Activated naive CD4-positive, alpha-beta T cell treated with anti-CD3 and anti-CD28 coated beads, Interleukin-2, amount 50 U/mL, for 72 hours (primary cell): ENCODE measurements at regions not wholly inside any gene's neighbourhood (a gene's known extent, or its start where the extent isn't known, plus 50 kb on each side); places are given as distances from the start of the nearest gene placed in this dataset.

Experiments used
- ATAC-seq, 2 donors: fragments of 150-1000 bp; cut with Tn5 transposase; 2 replicates each; pipeline ENCODE4 v1.10.0; 2021; ENCODE audit warnings: mild to moderate bottlenecking in 2 of 2, moderate library complexity in 2 of 2
- DNase-seq, 2 donors: peaks; one replicate each; pipeline ENCODE4 v3.0.0; 2021 to 2022; ENCODE audit warnings: low spot score in 2 of 2
- H3K27ac Mint-ChIP-seq, 2 donors: one replicate each; pipeline ENCODE4 v1.8.0; 2022; ENCODE audit warnings: mild to moderate bottlenecking in 2 of 2, mixed read lengths in 2 of 2
- H3K36me3 Mint-ChIP-seq, 2 donors: one replicate each; pipeline ENCODE4 v1.8.0; 2022; ENCODE audit warnings: mixed read lengths in 2 of 2
- H3K9me3 Mint-ChIP-seq, 2 donors: one replicate each; pipeline ENCODE4 v1.8.0; 2022; ENCODE audit warnings: mixed read lengths in 2 of 2

DNA sequence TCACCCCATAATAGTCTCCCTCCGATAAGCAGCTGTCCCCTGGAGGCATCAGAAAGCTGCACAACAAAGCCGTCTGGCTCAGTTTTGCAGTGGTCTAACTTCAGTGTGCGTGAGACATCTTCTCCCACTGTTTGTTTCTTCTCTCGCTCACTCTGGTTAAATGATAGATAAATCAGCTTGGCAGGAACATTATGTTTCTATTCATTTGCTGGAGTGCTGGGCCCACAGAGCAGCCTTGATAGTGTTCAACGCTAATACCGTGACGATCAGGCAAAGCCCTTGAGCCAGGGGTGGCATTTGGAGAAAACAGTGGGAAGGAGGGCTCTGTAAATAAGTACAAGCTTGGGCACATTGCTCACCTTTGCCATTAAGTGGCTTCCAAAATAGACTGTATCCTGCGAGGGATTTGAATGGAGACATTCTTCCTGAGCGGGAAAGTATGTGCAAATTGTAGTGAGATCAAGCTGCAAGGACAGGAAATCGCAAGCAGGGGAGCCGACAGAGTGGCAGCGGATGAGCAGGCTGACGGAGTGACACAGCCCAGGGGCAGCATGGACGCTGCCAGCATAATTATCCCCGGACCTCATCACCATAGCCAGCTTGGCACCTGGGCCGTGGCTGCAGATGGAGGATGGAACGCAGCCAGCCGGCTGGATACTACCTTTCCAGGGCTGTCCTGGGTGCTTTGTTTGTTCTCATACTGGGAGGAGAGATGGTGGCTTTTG, 256.8 kb upstream of the FZD8 start:
- Mint-ChIP-seq H3K36me3 (no peaks in the 10 kb centered on the region), H3K27ac (no peak overlapping the region), H3K9me3 (peaks cover 7 to 12% of the 10 kb centered on the region in 2 donors)
- ATAC-seq (no peak), DNase-seq (no peak)

DNA sequence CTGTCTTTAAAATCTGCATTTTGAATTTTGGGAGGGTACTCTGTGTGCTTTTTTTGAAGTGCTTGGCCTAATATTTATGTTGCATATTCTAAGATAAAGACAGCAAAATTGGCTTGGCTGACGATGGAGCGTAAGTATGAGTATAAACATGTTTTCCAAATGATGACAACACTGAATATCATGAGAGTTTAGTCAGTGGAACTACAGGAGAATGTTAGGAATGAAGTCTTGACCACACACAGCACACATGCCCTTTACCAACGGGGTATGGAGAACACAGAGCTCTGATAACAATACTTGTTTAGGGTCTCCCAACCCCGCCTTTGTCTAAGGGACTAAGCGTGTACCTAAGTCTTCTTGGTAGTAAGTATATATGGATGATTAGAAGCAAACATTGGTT, 253.9 kb upstream of the FZD8 start:
- no peak for ATAC-seq
- no peaks in the 10 kb centered on the region for H3K36me3 Mint-ChIP-seq
- H3K27ac Mint-ChIP-seq, result no peak overlapping the region

DNA sequence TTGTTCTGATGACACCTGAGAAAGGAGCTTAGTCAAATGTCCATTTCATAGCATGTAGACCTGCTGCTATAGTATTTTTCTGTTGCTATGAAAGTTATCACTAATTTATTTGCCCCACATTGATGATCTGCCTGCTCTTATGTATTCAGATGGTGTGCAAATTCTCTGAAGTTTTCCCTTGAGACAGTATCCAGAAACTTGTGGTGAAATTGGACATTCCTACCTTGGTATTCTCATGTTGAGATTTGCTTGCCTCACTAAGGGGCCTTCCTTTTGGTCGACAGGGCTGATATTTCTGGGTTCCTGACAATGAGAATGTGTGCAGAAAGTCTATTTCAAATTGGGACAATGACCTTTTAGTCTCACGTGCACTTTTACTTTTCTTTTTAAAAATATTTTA, 253.2 kb upstream of the FZD8 start:
- H3K36me3 Mint-ChIP-seq, result no peaks in the 10 kb centered on the region
- H3K9me3 Mint-ChIP-seq, result peaks cover 11 to 12% of the 10 kb centered on the region in 2 donors
- no peak for ATAC-seq

More for the DNA sequence above, 253.9 kb upstream of the FZD8 start:
- DNase-seq, result no peak
- H3K9me3 Mint-ChIP-seq, result peaks cover 11 to 12% of the 10 kb centered on the region in 2 donors

DNA sequence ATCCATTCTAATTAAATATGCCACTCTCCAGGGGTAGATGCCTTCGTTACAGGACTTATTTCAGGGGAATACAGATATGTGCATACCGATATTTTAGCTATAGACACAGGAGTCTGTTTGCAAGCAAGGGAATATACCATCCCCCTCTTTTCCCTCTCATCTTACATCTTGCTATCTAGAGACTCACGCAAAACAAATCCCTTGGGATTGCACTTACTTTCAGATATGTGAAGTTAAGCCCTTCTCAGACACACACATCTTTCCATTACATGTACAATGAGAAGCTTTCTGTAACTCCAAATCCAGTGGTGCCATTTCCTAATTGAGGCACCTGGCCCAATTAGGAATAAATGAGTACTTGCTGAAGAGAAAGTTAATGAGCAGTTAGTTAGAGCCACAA, 250.4 kb upstream of the FZD8 start:
- Mint-ChIP-seq H3K36me3 (no peaks in the 10 kb centered on the region), H3K9me3 (peaks cover 10 to 11% of the 10 kb centered on the region in 2 donors), H3K27ac (no peak overlapping the region)
- DNase-seq, result no peak
- ATAC-seq, result no peak

More for the DNA sequence above, 253.2 kb upstream of the FZD8 start:
- DNase-seq, result no peak
- H3K27ac Mint-ChIP-seq, result no peak overlapping the region

DNA sequence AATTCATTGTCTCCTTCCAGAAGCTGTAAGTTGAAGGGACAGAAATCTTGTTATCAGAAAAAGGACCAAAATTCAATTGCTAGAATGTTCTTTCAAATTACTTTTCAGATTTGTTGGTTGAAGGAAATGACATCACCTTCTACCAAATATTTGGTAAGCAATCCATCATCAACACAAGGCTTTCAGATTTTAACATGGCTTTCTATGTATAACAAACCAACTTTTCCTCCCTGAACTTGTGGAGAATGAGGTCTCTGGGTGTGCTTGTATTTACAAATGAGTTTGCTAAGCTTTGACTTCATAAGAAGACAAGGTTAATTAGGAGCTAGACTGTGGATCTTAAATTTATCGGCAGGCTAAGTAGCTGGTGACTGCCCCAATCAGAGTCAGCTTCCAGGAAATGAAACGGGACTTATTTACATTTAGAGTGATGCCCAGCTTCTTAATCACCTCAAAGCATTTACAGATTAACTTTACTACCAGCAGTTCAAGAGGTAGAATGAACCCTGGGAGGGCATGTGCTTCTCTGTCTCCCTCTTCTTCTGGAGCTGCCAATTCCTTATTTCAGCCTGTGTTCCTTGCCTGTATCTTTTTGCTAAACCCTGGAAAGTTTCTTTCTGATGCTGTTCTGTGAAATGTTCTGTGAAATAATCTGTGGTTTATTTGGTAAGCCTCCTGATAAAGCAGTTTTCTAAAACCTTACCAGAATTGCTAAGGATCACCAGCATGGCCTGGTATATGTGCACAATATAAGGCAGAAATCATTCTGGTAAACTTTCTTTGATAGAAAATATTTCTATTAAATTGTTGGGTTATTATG, 248.8 kb upstream of the FZD8 start:
- H3K9me3 Mint-ChIP-seq, result peaks cover 9 to 10% of the 10 kb centered on the region in 2 donors
- ATAC-seq (no peak), DNase-seq (no peak)
- H3K36me3 Mint-ChIP-seq, result no peaks in the 10 kb centered on the region
- H3K27ac Mint-ChIP-seq, result no peak overlapping the region

DNA sequence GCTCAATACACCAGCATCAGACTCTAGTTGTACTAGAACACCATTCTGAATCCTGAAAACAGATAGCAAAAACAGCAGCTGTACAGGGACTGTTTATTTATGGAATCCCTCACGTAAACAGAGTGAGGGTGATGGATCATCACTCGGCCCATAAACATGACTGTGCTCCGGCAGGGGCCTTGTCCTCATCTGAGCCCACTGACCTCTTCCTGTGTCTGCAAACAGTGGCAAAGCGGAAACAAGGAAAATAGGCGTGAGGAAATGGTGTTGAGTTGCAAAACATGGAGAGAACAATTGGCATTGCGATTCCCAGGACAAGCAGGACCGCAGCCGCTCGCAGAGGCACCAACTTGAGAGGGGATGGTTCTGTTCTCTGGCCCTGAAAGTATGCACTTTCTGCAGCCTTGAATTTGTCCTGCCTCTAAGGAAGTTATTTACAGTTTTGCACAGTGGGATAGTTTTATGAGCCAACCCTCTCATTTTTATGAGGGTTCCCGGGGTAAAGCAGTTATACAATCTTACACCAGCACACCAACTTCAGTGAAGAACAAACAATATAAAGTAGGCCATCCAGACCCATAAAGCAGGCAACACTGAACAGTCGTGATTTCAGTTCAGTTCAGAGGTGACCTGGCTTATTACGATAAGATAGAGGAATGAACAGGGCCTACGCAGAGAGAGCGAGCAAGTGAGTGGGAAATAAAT, 248.0 kb upstream of the FZD8 start:
- Mint-ChIP-seq H3K36me3 (no peaks in the 10 kb centered on the region), H3K9me3 (peaks cover 7 to 10% of the 10 kb centered on the region in 2 donors), H3K27ac (no peak overlapping the region)
- no peak for DNase-seq
- no peak for ATAC-seq

DNA sequence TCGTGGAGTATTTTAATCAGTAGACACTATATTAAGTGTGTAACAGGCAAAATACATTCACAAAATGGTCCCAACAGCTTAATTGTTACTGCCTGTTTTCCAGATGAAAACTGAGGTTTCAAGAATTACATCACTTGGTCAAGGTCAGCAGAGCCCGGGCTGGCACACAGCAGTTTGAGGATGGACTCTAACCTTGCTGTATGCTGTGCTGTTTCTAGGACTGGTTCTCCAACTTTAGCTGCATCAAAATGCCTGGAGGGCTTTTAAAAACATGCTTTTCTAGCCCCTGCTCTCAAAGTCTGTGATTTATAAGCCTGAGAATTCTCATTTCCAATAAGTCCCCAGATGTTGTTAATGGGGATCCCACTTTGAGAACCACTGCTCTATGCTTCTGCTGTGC, 247.1 kb upstream of the FZD8 start:
- Mint-ChIP-seq H3K9me3 (peaks cover 7% of the 10 kb centered on the region in 2 donors), H3K27ac (no peak overlapping the region), H3K36me3 (no peaks in the 10 kb centered on the region)
- ATAC-seq (no peak), DNase-seq (no peak)

DNA sequence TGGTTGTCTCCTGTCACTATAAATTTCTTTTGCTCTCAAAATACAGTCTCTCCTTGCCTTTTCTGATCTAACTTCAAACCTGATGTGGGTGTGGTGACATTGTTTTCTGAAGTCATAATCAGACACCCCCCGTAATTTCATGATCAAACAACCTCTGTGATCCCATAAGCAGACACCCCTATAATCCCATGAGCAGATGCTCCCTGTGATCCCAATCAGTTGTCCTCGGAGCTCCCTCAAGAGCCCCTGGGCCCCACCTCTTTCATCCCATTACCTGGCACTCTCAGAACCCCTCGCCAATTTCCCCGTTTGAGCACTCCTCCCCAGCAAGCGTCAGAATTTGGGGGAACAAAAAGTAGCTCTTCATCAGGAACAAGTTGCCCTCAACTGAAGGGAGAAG, 246.3 kb upstream of the FZD8 start:
- Mint-ChIP-seq H3K9me3 (peaks cover 0 to 4% of the 10 kb centered on the region in 2 donors), H3K36me3 (no peaks in the 10 kb centered on the region), H3K27ac (no peak overlapping the region)
- ATAC-seq (no peak), DNase-seq (no peak)

DNA sequence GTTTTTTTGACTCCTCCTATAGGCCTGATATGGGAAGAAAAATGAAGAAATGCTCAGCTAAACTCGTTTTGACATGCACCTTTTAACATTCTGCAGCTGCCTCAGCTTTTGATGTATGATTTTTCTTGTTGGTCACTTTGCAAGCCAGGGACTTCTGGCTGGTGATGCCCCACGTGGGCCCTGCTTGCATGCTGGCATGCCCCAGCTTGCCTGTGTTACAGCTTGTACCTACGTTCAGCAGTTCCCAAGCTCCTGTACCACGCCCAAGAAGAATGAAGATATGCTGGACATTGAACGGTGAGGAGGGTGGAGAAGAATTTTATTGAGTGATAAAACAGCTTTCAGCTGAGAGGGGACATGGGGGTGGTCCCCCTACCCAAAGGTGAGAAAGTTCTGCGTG, 245.6 kb upstream of the FZD8 start:
- no peak overlapping the region for H3K27ac Mint-ChIP-seq
- H3K9me3 Mint-ChIP-seq, result peaks cover 0 to 4% of the 10 kb centered on the region in 2 donors
- H3K36me3 Mint-ChIP-seq, result no peaks in the 10 kb centered on the region
- DNase-seq, result no peak
- no peak for ATAC-seq

DNA sequence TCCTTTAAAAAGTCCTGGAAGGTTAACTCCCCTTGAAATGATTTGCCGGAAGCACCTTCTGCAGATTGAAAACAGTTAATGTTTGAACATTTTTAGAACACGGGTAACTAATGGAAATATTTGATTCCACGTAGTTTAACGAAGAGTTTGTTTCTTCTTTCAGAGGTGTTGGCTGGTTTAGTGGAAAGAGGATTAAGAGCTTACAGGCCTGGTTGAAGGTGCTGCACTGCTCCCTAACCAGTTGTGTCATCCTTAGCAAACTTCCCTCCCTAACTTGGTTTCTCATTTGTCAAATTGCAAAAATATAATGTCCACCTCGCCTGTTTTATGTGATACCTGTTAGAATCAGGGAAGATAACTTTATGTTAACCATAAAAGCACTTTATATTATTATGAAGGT, 243.0 kb upstream of the FZD8 start:
- DNase-seq (no peak), ATAC-seq (no peak)
- H3K27ac Mint-ChIP-seq, result no peak overlapping the region
- no peaks in the 10 kb centered on the region for H3K36me3 Mint-ChIP-seq
- peaks cover 4 to 5% of the 10 kb centered on the region in 2 donors for H3K9me3 Mint-ChIP-seq

DNA sequence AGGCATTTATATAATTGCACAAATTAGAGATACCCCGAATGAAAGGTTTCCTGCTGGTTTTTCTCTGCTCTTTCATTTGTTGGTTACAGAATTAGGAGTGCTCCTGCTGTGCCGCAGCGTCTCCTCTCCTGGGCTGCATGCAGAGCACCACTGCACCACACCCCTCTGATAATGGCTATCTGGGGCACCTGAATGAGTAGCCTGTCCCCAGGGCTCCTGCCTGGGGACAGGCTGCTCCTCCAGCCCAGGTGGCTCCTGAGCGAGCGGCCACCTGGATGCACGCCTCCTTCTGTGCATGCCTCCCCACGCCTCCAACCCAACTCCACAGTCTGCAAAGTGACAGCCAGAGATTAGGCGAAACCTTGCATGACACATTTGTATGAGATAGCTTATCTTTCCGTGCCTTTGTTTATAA, 242.6 kb upstream of the FZD8 start:
- H3K9me3 Mint-ChIP-seq, result peaks cover 4 to 5% of the 10 kb centered on the region in 2 donors
- no peak for DNase-seq
- no peak for ATAC-seq
- H3K36me3 Mint-ChIP-seq, result no peaks in the 10 kb centered on the region
- no peak overlapping the region for H3K27ac Mint-ChIP-seq

DNA sequence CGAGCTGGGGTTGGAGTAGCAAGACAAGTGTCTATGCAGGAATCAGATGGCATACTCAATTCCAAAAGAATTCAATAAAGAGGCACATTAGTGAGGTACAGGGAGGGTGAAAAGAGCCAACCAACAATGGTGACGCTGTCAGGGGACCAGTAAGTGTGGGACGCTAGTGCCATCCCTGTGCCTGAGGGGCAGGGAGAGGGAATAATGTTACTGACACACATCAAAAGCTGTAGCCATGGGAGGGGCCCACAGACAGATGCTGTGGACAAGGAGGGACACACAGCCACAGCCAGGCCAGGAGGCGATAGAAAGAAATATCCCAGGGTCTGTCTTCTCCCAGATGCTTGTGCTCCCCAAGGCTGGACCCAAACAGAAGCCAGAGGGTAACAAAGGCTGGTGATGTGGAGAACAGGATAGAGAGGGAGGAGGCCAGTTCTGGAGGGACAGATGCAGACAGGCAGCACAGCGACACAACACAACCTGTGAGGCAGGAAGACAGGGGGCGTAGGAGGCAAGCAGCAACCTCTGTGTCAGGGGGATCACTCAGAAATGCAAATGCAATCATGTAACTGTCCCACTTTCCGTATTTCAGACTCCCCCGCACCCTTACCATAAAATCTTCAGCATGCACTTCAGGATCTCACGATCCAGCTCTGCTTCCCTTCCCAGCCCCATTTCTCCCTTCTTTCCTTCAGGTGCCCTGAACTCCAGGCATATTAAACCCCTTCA, 240.5 kb upstream of the FZD8 start:
- Mint-ChIP-seq H3K36me3 (no peaks in the 10 kb centered on the region), H3K9me3 (peaks cover under 1 to 5% of the 10 kb centered on the region in 2 donors), H3K27ac (no peak overlapping the region)
- ATAC-seq, result no peak
- DNase-seq, result no peak

DNA sequence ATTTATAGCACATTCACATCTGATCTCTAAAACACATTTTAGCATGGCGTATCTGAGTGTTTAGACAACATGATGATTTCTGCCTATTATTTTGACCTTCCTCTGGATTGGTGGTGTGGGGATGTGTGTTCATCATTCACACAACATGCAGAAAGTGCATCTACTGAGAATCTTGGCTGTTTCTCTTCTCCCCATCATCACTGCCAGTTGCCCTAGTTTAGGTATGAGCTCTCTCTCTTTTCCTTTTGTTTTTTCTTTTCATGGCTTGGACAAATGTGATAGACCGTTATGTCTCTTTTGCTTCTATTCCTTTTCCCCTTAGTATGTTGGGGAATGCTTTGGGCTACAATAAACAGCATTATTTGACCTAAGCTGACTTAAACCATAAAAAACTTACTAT, 239.2 kb upstream of the FZD8 start:
- ATAC-seq, result no peak
- no peaks in the 10 kb centered on the region for H3K36me3 Mint-ChIP-seq
- DNase-seq, result no peak
- no peak overlapping the region for H3K27ac Mint-ChIP-seq
- peaks cover 4 to 5% of the 10 kb centered on the region in 2 donors for H3K9me3 Mint-ChIP-seq

DNA sequence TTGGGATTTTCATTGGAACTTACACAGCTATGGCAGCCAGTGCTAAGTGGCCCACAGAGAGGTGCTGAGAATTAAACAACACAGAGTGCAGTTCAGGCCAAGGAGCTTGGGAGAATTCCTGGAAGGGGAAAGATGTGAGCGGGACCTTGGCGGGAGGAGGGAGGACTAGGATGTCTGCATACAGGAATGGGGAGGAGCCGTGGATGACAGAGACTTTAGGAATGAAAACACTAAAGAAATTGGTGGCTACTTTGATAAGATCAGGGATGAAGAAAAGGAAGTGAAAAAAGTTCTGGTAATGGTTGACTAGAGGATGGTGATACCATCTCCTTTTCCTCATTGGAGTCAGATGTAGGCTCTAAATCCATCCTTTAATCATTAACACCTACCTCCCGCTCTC, 234.2 kb upstream of the FZD8 start:
- DNase-seq (no peak), ATAC-seq (no peak)
- H3K9me3 Mint-ChIP-seq, result peaks cover 0 to 4% of the 10 kb centered on the region in 2 donors
- H3K27ac Mint-ChIP-seq, result no peak overlapping the region
- no peaks in the 10 kb centered on the region for H3K36me3 Mint-ChIP-seq

DNA sequence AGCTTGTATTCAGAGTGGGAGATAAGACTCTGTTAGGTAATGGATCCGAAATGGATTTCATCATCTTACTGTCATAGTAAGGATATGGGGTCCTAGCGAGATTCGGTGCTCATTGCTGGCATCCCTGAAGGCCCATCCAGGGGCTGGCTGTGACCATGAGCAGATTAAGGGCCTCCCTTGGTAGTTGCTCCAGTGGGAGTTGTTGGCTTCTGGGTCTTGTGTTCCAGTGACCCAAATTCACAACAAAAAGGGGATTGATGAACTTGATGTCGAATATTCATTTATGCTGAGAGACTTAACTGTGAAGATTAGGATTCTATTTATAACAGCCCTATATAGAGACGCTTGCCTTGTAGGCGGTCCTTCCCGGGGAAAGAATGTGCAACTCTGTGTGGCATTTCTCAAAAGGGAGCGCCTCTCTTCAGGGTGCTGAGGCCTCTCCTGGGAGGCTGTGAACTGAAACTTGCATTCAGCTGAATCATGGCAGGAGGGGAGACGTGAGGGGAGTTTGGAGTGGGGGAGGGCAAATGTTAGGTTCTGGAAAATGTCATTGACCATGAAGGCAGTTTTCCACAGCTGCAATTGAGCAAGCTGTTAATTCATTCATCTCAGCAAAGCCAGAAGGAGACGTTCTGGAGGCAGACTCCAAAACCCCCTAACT, 233.1 kb upstream of the FZD8 start:
- Mint-ChIP-seq H3K36me3 (no peaks in the 10 kb centered on the region), H3K9me3 (peaks cover 0 to 6% of the 10 kb centered on the region in 2 donors), H3K27ac (no peak overlapping the region)
- no peak for ATAC-seq
- no peak for DNase-seq

DNA sequence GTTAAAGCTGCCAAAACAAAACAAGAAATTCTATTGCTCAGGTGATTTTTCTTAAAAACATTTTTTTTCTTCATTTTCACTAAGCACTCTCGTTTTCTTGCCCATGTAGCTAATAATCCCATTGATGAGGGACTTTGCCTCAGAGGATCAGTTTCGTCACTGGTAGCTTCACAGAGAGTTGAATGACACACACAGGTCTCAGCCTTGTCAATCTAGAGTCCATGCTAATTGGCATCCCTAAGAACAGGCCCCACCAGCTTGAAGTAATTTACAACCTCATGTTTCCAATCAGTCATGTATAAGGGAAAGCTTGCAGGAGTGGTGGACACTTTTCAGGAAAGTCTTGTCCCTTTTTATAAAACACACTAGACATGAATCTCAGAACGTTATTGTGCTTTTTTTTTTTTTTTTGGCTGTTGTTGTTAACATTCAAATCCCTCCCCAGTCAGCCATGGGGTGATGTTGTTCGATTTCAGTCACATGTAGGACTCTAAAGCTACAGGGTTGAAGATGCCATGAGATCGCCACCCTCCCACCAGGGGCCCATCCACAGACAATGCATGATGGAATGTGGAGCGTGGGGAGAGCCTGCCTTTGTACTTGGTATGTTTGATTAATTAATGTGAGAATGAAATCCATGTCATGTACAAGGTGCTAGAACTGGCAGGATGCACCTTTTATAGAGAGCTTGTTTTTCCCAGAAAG, 232.4 kb upstream of the FZD8 start:
- ATAC-seq (no peak), DNase-seq (no peak)
- no peaks in the 10 kb centered on the region for H3K36me3 Mint-ChIP-seq
- no peak overlapping the region for H3K27ac Mint-ChIP-seq
- peaks cover 0 to 7% of the 10 kb centered on the region in 2 donors for H3K9me3 Mint-ChIP-seq
